ENCODE measurements at regions not wholly inside any gene's neighbourhood (a gene's known extent, or its start where the extent isn't known, plus 50 kb on each side); places are given as distances from the start of the nearest gene placed in this dataset.
A peak's percentile ranks its signal among the peaks of the same experiment; 100 is the strongest.

DNA sequence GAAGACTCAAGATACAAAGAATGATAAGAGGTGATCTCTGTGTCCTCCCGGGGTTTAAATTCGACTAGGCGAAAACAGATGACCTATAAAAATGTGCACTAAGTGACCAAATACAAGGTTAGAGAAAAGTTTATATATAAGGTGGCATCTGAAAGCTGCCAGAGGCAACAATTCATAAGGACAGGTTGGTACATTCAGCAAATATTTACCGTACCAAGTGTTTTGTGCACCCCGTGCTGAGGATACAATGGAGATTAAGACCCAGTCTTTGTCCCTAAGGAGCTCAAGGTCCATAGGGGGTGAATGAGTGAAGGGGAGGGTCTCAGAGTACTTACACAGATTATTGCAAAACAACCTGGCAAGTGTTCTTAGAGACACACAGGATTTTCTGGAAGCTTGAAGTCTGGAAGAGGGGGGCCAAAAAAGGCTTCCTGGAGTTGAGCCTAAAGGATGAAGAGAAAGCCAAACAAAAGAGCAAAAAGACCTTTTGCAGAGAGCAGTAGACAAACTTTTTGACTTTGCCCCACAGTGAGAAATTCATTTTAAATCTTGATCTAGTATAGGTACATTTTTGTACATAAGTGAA is 71.4 kb upstream of the LRIG1 start (continued):
- TF ChIP-seq, protein P1, sequence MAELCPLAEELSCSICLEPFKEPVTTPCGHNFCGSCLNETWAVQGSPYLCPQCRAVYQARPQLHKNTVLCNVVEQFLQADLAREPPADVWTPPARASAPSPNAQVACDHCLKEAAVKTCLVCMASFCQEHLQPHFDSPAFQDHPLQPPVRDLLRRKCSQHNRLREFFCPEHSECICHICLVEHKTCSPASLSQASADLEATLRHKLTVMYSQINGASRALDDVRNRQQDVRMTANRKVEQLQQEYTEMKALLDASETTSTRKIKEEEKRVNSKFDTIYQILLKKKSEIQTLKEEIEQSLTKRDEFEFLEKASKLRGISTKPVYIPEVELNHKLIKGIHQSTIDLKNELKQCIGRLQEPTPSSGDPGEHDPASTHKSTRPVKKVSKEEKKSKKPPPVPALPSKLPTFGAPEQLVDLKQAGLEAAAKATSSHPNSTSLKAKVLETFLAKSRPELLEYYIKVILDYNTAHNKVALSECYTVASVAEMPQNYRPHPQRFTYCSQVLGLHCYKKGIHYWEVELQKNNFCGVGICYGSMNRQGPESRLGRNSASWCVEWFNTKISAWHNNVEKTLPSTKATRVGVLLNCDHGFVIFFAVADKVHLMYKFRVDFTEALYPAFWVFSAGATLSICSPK (IDR thresholded peaks at IDR 0.05; ENCODE audit: borderline replicate concordance), result no peak
- TF ChIP-seq MECOM (CRISPR knock-in tag; IDR thresholded peaks at IDR 0.05) (no peak), PTBP1 (IDR thresholded peaks at IDR 0.05; ENCODE audit: low read depth, low read length) (no peak)
- TF ChIP-seq, protein P2, sequence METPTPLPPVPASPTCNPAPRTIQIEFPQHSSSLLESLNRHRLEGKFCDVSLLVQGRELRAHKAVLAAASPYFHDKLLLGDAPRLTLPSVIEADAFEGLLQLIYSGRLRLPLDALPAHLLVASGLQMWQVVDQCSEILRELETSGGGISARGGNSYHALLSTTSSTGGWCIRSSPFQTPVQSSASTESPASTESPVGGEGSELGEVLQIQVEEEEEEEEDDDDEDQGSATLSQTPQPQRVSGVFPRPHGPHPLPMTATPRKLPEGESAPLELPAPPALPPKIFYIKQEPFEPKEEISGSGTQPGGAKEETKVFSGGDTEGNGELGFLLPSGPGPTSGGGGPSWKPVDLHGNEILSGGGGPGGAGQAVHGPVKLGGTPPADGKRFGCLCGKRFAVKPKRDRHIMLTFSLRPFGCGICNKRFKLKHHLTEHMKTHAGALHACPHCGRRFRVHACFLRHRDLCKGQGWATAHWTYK (CRISPR knock-in tag; IDR thresholded peaks at IDR 0.05), result no peak

DNA sequence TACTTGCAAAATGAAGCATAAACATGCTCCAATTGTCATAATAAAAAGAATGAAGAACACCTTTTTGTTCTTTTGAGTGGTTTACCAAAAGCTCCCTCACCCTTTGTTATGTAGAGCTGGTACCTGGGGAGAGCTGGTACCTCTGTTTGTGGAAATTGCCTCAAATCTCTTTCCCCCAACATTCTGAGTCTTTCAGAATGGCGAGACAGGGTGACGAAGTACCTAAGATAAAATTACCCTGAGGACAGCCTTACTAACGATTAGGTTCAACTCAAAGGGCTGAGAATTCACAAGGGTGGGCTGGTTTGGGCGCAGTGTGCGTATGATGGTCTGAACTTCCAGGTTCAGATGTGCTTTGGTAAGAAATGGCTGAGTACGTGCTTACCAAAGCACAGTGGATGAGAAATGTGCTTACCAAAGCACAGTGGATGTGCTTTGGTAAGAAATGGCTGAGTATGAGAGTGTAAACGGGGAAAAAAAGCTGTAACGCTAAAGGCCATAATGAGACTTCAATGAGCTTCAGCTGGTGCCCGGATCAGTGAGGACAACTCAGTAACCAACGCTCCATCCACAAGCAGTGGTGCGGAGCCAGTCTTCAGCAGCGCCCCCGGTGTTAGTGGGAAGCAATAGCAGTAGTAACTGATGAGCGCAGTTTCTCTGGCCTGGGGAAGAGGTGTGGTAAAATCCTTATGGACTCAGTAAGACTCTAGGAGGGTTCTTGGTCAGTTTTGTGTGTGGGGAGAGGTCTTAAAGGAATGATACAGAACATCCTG is 72.3 kb upstream of the LRIG1 start:
- in situ Hi-C loops (cut with MboI), result no loop called here
- Histone ChIP-seq H4K20me1 (replicated peaks; ENCODE audit: control insufficient read depth, insufficient read depth, low read length) (no peaks in the 10 kb centered on the region), H3K4me3 (no peak overlapping the region), H3K9me3 (replicated peaks; ENCODE audit: control insufficient read depth, insufficient read depth, low read depth, low read length) (no peaks in the 10 kb centered on the region), H3K4me1 (replicated peaks in 1 of 2; ENCODE audit: control insufficient read depth in 2 of 2, insufficient read depth in 2 of 2, low read length in 2 of 2) (no peaks in the 10 kb centered on the region), H3K9me1 (ENCODE audit: control insufficient read depth, insufficient read depth, low read length) (no peaks in the 10 kb centered on the region), H3K4me2 (ENCODE audit: insufficient read depth, low read length) (no peak overlapping the region), H3K36me3 (ENCODE audit: control insufficient read depth, insufficient read depth, low read length) (no peaks in the 10 kb centered on the region), H3K9ac (ENCODE audit: insufficient read depth in 1 of 2, low read depth in 2 of 2, low read length in 2 of 2) (no peak overlapping the region), H3K27ac (ENCODE audit: extremely low read depth, low read depth, low read length) (no peak overlapping the region), H2AFZ (ENCODE audit: low read depth, low read length) (no peak overlapping the region), H3K27me3 (ENCODE audit: control insufficient read depth in 2 of 2, insufficient read depth in 2 of 2, low read length in 2 of 2) (no peaks in the 10 kb centered on the region), H3K79me2 (ENCODE audit: control insufficient read depth, insufficient read depth, low read length) (no peaks in the 10 kb centered on the region)
- BruUV-seq (replicated peaks), result no TSS peak
- WGBS (ENCODE audit: insufficient coverage, low coverage, missing lambda C conversion rate), result under 1% methylated on average over 13 of the region's 14 CpGs
- ChIA-PET CTCF (ENCODE audit: low intra/inter-chr PET ratio) (no interaction called here), POLR2A (no interaction called here)
- intact Hi-C loops (cut with micrococcal nuclease), result no loop called here
- ATAC-seq (peak; percentile 93), DNase-seq (ENCODE audit: extremely low read depth in 1 of 4, low spot score in 3 of 4) (peak in 3 of 4 experiments; percentile 8 to 21 (median 17)), FAIRE-seq (peak; percentile 62)
- TF ChIP-seq MXI1 (IDR thresholded peaks at IDR 0.05; ENCODE audit: low read depth, low read length), result no peak
- TF ChIP-seq, protein P3, sequence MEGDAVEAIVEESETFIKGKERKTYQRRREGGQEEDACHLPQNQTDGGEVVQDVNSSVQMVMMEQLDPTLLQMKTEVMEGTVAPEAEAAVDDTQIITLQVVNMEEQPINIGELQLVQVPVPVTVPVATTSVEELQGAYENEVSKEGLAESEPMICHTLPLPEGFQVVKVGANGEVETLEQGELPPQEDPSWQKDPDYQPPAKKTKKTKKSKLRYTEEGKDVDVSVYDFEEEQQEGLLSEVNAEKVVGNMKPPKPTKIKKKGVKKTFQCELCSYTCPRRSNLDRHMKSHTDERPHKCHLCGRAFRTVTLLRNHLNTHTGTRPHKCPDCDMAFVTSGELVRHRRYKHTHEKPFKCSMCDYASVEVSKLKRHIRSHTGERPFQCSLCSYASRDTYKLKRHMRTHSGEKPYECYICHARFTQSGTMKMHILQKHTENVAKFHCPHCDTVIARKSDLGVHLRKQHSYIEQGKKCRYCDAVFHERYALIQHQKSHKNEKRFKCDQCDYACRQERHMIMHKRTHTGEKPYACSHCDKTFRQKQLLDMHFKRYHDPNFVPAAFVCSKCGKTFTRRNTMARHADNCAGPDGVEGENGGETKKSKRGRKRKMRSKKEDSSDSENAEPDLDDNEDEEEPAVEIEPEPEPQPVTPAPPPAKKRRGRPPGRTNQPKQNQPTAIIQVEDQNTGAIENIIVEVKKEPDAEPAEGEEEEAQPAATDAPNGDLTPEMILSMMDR (IDR thresholded peaks at IDR 0.05 in 2 of 3, conservative IDR thresholded peaks at IDR 0.05 in 1 of 3; ENCODE audit: insufficient read depth in 2 of 3, low read depth in 1 of 3, low read length in 3 of 3), result peak; percentile 50 to 72 (median 53)
- peak in 1 of 2 experiments; percentile 20; a peak in 1 of 4 replicates for TF ChIP-seq RAD21 (CRISPR knock-in tag; conservative IDR thresholded peaks at IDR 0.05 in 1 of 2, IDR thresholded peaks at IDR 0.05 in 1 of 2)
